Stimulated activated memory B cell treated with anti-CD40 and anti-IgM and Interleukin-4, amounts not matched to agents 10 μg/mL and 1 μg/mL and 100 μg/mL, for 72 hours (primary cell): ENCODE measurements at regions not wholly inside any gene's neighbourhood (a gene's known extent, or its start where the extent isn't known, plus 50 kb on each side); places are given as distances from the start of the nearest gene placed in this dataset.
A peak's percentile ranks its signal among the peaks of the same experiment; 100 is the strongest.
"Not testable (repeated sequence)": the region's sequence is repeated elsewhere in the genome, so short reads cannot be mapped to it uniquely, and the experiment has no call there.

Source experiments
- ATAC-seq: fragments of 150-1000 bp; cut with Tn5 transposase; 2 replicates; pipeline ENCODE4 v1.10.0; 2021
- H3K27ac Mint-ChIP-seq: one replicate; pipeline ENCODE4 v1.8.0; 2022; ENCODE audit warnings: mild to moderate bottlenecking, mixed read lengths
- H3K27me3 Mint-ChIP-seq: one replicate; pipeline ENCODE4 v1.8.0; 2022; ENCODE audit warnings: mixed read lengths
- H3K36me3 Mint-ChIP-seq: one replicate; pipeline ENCODE4 v1.8.0; 2022; ENCODE audit warnings: mixed read lengths
- H3K4me1 Mint-ChIP-seq: one replicate; pipeline ENCODE4 v1.8.0; 2022; ENCODE audit warnings: mixed read lengths
- H3K4me3 Mint-ChIP-seq: one replicate; pipeline ENCODE4 v1.8.0; 2022; ENCODE audit warnings: mild to moderate bottlenecking, moderate library complexity, mixed read lengths
- H3K9me3 Mint-ChIP-seq: one replicate; pipeline ENCODE4 v1.8.0; 2022; ENCODE audit warnings: mixed read lengths

DNA sequence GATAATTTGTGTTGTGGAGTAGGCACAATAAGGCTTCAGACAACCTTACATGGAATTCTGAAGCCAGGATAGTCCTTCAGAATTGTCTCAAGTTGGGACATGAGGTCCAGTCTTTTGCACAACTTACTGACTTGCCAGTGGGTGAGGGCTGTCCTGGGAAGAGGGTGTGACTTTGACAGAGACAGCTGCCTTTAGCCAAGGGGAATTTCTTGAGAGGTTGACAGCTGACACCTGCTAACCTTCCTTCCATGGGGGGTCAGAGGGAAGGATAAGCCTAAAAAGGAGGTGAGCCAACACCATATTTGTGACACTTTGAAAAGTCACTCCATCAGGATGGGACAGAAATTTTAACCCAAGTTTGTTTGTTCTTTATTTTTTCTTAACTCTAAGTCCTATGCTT, 907.8 kb upstream of the CRIM1 start:
- Mint-ChIP-seq H3K27me3 (no peaks in the 10 kb centered on the region), H3K4me3 (no peak overlapping the region), H3K9me3 (no peaks in the 10 kb centered on the region), H3K36me3 (no peaks in the 10 kb centered on the region), H3K4me1 (no peaks in the 10 kb centered on the region), H3K27ac (no peak overlapping the region)
- no peak for ATAC-seq

DNA sequence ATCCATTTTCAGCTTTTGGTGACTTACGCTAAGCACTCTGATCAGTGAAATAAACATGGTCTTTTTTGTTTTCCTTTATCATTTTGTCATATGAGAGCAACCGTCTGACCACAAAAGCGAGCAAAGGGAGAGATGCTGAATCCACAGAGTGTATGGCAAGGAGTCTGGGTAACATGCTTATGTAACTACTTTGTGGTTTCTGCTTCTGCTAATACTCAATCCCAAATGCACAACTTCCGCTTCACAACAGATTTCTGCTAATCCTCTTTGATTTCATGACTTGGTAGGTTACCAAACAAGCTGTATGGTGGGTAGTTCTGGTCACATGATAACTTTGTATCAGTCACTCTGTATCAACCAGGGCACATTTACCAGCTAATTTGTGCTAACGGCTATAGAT, 908.4 kb upstream of the CRIM1 start:
- Mint-ChIP-seq H3K27ac (no peak overlapping the region), H3K4me3 (no peak overlapping the region), H3K27me3 (no peaks in the 10 kb centered on the region), H3K36me3 (no peaks in the 10 kb centered on the region), H3K4me1 (no peaks in the 10 kb centered on the region), H3K9me3 (no peaks in the 10 kb centered on the region)
- ATAC-seq: no peak

DNA sequence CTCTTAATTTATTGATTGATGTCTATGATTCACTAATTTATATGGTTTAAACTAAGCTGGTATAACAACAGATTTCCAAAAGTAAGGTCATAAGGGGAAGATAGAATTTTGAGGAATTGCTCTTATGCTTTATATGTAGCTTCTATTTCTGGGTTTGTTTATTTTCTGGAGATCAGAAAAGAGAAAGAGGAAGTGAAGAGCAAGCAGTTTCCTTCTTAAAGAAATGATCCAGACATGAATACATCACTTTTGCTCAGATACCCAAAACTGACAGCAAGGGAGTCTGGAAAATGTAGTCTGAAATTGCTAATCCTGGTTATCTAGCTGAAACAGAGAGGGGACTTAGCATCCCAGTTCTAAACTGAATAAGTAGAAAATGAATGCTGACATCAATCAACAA, 912.5 kb upstream of the CRIM1 start:
- no peak overlapping the region for H3K27ac Mint-ChIP-seq
- H3K36me3 Mint-ChIP-seq: no peaks in the 10 kb centered on the region
- H3K4me1 Mint-ChIP-seq: no peaks in the 10 kb centered on the region
- H3K9me3 Mint-ChIP-seq: peaks cover 6% of the 10 kb centered on the region
- H3K27me3 Mint-ChIP-seq: no peaks in the 10 kb centered on the region
- ATAC-seq: no peak
- no peak overlapping the region for H3K4me3 Mint-ChIP-seq

DNA sequence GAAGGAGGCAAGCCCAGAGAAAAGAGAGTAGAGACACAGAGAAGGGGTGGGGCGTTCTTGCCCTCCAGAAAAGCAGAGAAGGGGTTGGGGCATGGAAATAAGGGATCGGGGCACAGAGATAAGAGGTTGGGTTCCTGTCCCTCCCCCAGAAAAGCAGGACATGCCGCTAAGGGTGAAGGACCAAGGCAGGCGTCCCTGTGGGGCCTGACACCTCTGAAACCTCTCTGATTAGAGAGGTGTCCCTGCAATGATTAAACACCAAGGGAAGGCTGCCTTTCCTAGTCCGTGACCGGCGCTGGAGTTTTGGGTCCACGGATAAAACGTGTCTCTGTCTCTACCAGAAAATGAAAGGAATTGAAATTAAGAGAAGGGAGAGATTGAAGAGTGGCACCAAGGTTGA, 914.0 kb upstream of the CRIM1 start:
- not testable (repeated sequence) for H3K36me3 Mint-ChIP-seq, H3K9me3 Mint-ChIP-seq, H3K4me1 Mint-ChIP-seq, H3K27ac Mint-ChIP-seq, ATAC-seq, H3K27me3 Mint-ChIP-seq, H3K4me3 Mint-ChIP-seq

DNA sequence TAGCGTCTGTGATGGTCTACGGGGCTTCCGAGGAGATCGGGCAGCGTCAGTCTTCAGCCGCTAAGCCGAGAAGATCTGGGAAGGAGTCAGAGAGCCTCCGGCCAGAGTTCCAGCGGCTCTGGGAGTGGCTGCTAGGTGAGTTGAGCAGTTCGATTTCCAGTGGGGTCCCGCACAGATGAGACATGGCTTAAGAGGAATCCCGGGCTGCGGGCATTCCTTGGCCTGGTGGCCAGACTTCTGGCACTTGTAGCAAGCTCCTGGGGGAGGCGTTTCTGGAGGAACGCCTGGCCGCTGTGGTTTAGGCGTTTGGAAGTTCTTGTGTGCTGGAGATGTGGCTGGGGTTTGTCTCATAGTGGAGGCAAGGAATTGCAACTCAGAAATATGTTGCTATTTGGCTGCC, 915.3 kb upstream of the CRIM1 start:
- H3K36me3 Mint-ChIP-seq, H3K4me3 Mint-ChIP-seq, H3K4me1 Mint-ChIP-seq, H3K27ac Mint-ChIP-seq, ATAC-seq, H3K9me3 Mint-ChIP-seq, H3K27me3 Mint-ChIP-seq: not testable (repeated sequence)

DNA sequence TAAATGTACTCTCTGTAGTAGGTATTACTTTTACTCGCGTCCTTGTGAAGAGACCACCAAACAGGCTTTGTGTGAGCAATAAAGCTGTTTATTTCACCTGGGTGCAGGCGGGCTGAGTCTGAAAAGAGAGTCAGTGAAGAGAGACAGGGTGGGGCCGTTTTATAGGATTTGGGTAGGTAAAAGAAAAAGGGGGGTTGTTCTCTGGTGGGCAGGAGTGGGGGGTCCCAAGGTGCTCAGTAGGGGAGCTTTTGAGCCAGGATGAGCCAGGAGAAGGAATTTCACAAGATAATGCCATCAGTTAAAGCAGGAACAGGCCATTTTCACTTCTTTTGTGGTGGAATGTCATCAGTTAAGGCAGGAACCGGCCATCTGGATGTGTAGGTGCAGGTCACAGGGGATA, 918.7 kb upstream of the CRIM1 start:
- H3K27ac Mint-ChIP-seq, H3K27me3 Mint-ChIP-seq, H3K9me3 Mint-ChIP-seq, ATAC-seq, H3K4me3 Mint-ChIP-seq, H3K4me1 Mint-ChIP-seq, H3K36me3 Mint-ChIP-seq: not testable (repeated sequence)

DNA sequence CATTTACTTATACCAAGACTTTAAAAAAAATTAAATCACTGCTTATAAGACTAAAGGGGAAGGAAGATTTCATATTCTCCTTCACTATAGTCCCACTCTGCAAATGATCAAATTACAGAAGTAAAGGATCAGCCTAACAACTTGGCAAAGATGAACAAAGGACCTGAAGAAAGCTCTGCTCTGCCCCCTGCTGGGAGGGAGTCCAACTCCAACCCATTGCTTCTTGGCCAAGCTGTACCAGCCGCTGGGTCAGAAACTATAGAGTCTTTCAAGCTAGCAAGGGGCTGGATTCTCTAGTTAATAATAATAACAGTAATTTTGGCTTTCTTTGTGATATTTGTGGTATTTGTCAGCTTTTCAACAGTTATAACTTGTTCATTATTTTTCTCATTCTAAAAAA, 927.0 kb upstream of the CRIM1 start:
- H3K9me3 Mint-ChIP-seq: peaks cover 5% of the 10 kb centered on the region
- no peaks in the 10 kb centered on the region for H3K36me3 Mint-ChIP-seq
- no peak for ATAC-seq
- H3K4me3 Mint-ChIP-seq: no peak overlapping the region
- H3K27me3 Mint-ChIP-seq: no peaks in the 10 kb centered on the region
- no peak overlapping the region for H3K27ac Mint-ChIP-seq
- no peaks in the 10 kb centered on the region for H3K4me1 Mint-ChIP-seq

DNA sequence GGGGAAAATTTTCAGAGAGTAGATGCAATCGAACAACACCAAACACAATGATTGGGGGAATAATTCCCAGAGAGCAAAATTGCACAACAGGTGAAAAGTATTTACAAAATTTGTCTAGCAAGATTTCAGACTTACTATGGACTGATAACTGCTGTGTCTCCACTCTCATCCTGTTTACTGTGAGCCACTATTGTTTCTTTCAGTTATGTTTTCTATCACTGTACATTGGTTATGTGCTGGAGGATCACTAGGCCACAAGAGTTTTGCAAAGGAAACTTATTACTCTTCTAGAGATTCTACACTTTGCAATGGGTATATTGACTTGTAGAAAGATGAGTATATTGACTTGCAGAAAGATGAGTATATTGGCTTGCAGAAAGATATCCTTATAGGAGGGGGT, 934.1 kb upstream of the CRIM1 start:
- Mint-ChIP-seq H3K4me1 (no peaks in the 10 kb centered on the region), H3K27ac (no peak overlapping the region), H3K27me3 (no peaks in the 10 kb centered on the region), H3K36me3 (no peaks in the 10 kb centered on the region), H3K4me3 (no peak overlapping the region), H3K9me3 (peaks cover 13% of the 10 kb centered on the region)
- no peak for ATAC-seq

DNA sequence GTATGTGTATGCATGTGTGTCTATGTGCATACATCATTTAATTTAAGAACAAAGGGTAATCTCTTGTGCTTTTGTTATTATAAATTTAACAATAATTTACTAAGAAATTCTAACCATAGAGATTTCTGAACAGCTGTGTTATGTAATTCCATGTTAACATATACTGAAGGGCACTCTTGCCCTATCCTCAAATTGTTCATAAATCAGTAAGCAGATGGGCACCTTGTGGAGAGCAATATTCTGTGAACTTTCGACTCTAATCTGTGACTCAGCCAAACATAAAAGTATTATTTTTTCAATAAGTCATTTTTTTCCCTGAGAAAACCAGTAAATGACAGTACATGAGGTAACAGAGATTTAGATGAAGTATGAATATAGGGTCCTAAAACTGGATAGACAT, 938.3 kb upstream of the CRIM1 start:
- peaks cover 6% of the 10 kb centered on the region for H3K9me3 Mint-ChIP-seq
- H3K27ac Mint-ChIP-seq: no peak overlapping the region
- H3K36me3 Mint-ChIP-seq: no peaks in the 10 kb centered on the region
- no peak for ATAC-seq
- H3K4me1 Mint-ChIP-seq: no peaks in the 10 kb centered on the region
- H3K4me3 Mint-ChIP-seq: no peak overlapping the region
- no peaks in the 10 kb centered on the region for H3K27me3 Mint-ChIP-seq

DNA sequence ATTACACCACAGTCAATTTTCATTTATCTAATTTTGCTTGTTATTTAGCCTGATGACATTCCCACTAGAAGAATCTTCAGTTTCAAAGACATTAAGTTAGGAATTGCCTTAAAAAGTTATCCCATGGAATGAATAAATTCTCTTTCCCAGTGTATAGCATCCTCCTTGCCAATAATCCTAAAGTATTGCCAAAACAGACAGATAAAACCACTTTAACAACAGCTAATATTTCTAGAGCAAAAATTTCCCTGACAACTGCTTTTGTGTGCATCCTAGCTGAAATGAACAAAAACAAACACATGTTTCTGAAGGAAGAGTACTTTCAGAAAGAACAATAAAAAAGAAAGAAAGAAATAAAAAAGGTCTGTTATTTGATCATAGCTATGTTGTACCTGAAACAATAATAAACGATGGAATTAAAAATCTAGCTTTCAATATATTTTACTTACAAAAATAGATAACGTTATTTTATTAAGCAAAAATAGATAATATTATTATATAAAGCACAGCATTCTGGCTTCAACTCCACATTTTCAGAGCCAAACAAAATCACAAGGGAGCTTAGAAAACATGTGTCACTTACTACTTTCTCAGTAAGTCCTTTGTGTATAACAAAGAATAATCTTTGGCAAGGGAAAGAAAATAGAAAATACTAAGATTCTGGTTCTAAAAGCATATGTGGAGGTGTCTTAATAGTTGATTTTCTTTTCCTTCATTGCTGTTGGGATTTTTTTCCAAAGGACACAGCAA, 939.0 kb upstream of the CRIM1 start:
- H3K4me1 Mint-ChIP-seq: no peaks in the 10 kb centered on the region
- H3K36me3 Mint-ChIP-seq: no peaks in the 10 kb centered on the region
- H3K9me3 Mint-ChIP-seq: peaks cover 2% of the 10 kb centered on the region
- no peak for ATAC-seq
- no peaks in the 10 kb centered on the region for H3K27me3 Mint-ChIP-seq
- no peak overlapping the region for H3K4me3 Mint-ChIP-seq
- H3K27ac Mint-ChIP-seq: no peak overlapping the region

DNA sequence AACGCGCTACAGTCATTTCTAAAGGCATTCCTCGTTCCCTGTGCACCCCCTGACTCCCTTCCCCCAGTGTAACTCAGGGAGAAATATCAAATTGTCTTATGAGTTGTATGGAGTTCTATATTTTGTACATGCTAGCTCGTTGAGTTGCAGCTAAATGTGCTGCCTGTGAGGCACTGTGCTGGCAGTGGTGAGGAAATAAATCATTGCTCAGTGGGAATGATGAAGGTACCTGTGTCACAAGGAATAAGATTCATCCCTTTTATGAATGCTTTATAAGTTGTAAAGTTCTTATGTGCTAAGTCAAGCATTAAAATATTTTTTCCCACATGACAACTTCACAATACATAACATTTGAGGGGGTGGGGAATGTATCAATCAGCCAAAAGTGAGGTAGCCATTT, 939.6 kb upstream of the CRIM1 start:
- H3K4me3 Mint-ChIP-seq: no peak overlapping the region
- no peaks in the 10 kb centered on the region for H3K36me3 Mint-ChIP-seq
- no peaks in the 10 kb centered on the region for H3K27me3 Mint-ChIP-seq
- no peaks in the 10 kb centered on the region for H3K4me1 Mint-ChIP-seq
- H3K27ac Mint-ChIP-seq: no peak overlapping the region
- peaks cover 2% of the 10 kb centered on the region for H3K9me3 Mint-ChIP-seq
- no peak for ATAC-seq

DNA sequence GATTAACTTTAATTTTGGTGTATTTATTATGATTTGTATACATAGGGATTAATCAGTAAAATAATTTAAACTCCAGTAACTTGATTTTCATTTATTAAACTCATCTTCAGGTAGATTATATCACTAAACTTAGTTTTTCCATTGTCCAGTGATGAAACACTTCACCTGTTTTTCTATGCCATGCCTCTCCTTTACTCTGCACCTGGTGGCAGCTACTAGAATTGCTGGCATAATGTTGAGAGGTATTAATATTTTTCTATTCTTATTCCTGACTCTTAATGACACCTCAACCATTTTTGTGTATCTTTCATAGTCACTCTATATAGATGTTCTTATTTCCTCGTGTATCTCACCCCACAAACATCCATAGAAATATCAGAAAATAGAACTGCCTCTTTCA, 940.3 kb upstream of the CRIM1 start:
- Mint-ChIP-seq H3K4me3 (no peak overlapping the region), H3K9me3 (peaks cover 2% of the 10 kb centered on the region), H3K4me1 (no peaks in the 10 kb centered on the region), H3K36me3 (no peaks in the 10 kb centered on the region), H3K27me3 (no peaks in the 10 kb centered on the region), H3K27ac (no peak overlapping the region)
- ATAC-seq: no peak

DNA sequence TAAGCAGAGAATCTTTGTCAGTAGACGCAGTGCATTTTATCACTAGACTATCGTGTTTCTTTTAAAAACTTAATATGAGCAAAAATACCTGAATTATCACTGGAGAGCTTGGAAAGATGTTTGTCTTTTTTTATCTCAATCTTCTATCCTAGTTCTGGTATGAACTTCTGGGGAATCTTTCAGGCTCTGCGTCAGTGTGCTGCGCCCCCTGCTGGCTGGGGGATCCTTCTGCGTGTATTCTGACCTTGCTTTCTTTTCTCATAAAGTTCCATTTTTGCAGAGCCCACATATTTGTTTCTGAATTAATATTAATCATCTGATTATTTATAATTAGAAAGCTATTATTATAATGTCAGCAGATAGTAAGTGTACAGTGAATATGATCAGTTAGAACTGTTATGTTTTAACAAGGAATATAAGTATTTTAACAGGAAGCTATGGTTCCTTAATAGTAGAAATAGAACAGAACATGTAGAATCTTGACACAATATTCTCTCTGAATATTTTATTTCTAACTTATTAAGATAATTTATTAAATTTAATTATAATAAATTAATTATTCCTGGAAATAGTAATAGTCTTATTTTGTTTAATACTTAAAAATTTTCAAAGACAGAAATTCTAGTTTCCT, 945.0 kb upstream of the CRIM1 start:
- no peaks in the 10 kb centered on the region for H3K4me1 Mint-ChIP-seq
- H3K36me3 Mint-ChIP-seq: no peaks in the 10 kb centered on the region
- no peak for ATAC-seq
- H3K27me3 Mint-ChIP-seq: no peaks in the 10 kb centered on the region
- no peaks in the 10 kb centered on the region for H3K9me3 Mint-ChIP-seq
- no peak overlapping the region for H3K27ac Mint-ChIP-seq
- H3K4me3 Mint-ChIP-seq: no peak overlapping the region

DNA sequence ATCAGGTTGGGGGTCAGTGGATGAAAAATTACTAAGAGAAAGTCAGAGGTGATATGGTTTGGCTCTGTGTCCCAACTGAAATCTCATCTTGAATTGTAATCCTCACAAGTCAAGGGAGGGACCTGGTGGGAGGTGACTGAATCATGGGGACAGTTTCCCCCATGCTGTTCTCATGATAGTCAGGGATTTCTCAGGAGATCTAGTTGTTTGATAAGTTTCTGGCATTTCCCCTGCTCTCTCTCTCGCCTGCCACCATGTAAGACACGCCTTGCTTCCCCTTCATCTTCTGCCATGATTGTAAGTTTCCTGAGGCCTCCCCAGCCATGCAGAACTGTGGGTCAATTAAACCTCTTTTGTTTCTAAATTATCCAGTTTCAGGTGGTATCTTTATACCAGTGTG, 945.8 kb upstream of the CRIM1 start:
- H3K4me1 Mint-ChIP-seq: no peaks in the 10 kb centered on the region
- H3K36me3 Mint-ChIP-seq: no peaks in the 10 kb centered on the region
- no peaks in the 10 kb centered on the region for H3K9me3 Mint-ChIP-seq
- H3K27me3 Mint-ChIP-seq: no peaks in the 10 kb centered on the region
- H3K4me3 Mint-ChIP-seq: no peak overlapping the region
- no peak for ATAC-seq
- H3K27ac Mint-ChIP-seq: no peak overlapping the region

DNA sequence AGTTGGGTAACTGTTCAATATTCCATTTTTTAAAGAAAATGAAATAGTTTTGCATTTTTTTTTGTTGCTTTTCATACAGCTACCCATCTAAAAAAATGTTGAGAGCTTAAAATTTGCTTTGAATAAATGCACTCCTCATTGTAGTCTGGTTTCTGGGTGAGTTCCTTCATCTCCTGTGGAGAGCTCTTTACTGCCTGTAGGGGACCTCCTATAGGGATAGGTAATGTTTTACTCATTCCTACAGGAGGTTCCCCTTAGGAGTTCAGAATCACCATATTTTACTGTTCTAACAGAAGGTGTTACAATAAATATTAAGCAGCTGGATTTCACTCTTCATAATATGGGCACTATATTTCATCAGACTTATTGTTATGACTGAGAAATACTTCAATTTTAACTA, 947.3 kb upstream of the CRIM1 start:
- Mint-ChIP-seq H3K36me3 (no peaks in the 10 kb centered on the region), H3K27ac (no peak overlapping the region), H3K9me3 (no peaks in the 10 kb centered on the region), H3K27me3 (no peaks in the 10 kb centered on the region), H3K4me3 (no peak overlapping the region), H3K4me1 (no peaks in the 10 kb centered on the region)
- no peak for ATAC-seq

DNA sequence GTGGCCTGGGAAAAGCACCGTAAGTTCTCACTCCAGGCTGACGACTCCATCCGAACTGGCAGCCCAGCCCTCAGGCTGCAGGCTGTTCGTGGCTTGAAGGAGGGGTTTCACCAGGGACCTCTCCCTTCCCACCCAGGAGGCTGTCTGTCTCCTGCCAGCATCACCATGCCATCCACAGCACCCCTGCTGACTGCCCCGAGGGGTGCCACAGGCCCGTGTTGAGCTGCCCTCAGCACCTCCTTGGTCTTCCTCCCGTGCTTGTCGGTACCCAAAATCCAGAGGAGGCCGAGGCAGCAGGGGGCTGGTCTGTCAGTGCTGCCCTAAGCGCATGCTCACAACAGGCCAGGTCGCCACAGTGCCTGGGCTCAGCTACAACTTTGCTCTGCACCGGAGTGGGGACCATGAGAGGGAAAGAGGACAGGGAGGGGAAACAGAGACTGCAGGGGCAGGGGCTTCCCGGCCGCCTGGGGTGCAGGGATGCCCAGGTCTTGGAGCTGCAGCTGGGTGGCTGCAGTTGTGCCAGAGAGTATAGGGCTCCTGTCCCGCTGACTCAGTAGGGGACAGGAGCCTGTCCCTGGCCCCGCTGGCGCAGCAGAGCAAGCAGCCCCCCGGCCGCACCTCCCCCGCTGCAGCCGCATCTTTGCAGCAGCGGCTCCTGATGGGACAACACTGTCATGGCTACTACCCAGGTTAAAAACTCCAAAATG, 963.7 kb upstream of the CRIM1 start:
- H3K27ac Mint-ChIP-seq: no peak overlapping the region
- H3K4me1 Mint-ChIP-seq: no peaks in the 10 kb centered on the region
- H3K4me3 Mint-ChIP-seq: no peak overlapping the region
- ATAC-seq: peak; percentile 31
- peaks cover 3% of the 10 kb centered on the region for H3K9me3 Mint-ChIP-seq
- no peaks in the 10 kb centered on the region for H3K36me3 Mint-ChIP-seq
- no peaks in the 10 kb centered on the region for H3K27me3 Mint-ChIP-seq
